WTC11 (cell line): ENCODE measurements at regions not wholly inside any gene's neighbourhood (a gene's known extent, or its start where the extent isn't known, plus 50 kb on each side); places are given as distances from the start of the nearest gene placed in this dataset.

Experiments used
- ATAC-seq: fragments of 200-7000 bp; cut with Tn5 transposase; 2 replicates; pipeline ENCODE4 v1.10.0; 2021; ENCODE audit warnings: mild to moderate bottlenecking, moderate library complexity
- CTCF ChIA-PET: fragments of 300-600 bp; sonication (Branson Sonifier 250); formaldehyde crosslinking; loops from one replicate; lab custom pipeline; 2021; ENCODE audit warnings: antibody characterized with exemption; lab: Charles Lee
- POLR2A ChIA-PET: fragments of 350-600 bp; sonication (Branson Sonifier 250); formaldehyde crosslinking; loops from one replicate; lab custom pipeline; 2021; ENCODE audit warnings: antibody characterized with exemption; lab: Charles Lee
- DNase-seq: peaks from one replicate; pipeline ENCODE4 v3.0.0; 2021; ENCODE audit warnings: low spot score
- H3K27ac Mint-ChIP-seq: 2 replicates; pipeline ENCODE4 v1.8.0; 2021; ENCODE audit warnings: mixed read lengths
- H3K27me3 Mint-ChIP-seq: 2 replicates; pipeline ENCODE4 v1.8.0; 2021; ENCODE audit warnings: low read depth, mild to moderate bottlenecking, moderate library complexity, mixed read lengths
- H3K36me3 Mint-ChIP-seq: 2 replicates; pipeline ENCODE4 v1.8.0; 2021; ENCODE audit warnings: mixed read lengths
- H3K4me1 Mint-ChIP-seq: 2 replicates; pipeline ENCODE4 v1.8.0; 2022; ENCODE audit warnings: mixed read lengths
- H3K4me3 Mint-ChIP-seq: 2 replicates; pipeline ENCODE4 v1.8.0; 2021; ENCODE audit warnings: mild to moderate bottlenecking, moderate library complexity, mixed read lengths
- H3K9me3 Mint-ChIP-seq: 2 replicates; pipeline ENCODE4 v1.8.0; 2021; ENCODE audit warnings: mixed read lengths
- FOXP1 ChIP-seq: sonication (generic); formaldehyde crosslinking; IDR thresholded peaks from 2 replicates; pipeline ENCODE4 v1.8.0; 2022; ENCODE audit warnings: missing genetic modification reagents, mild to moderate bottlenecking, moderate library complexity, borderline replicate concordance
- GTF2I ChIP-seq: fragments of 250-450 bp; sonication (Bioruptor Pico); conservative IDR thresholded peaks from 2 replicates; pipeline ENCODE4 v1.4.0; 2021; ENCODE audit warnings: mild to moderate bottlenecking
- HMGA2 ChIP-seq: fragments of 250-450 bp; sonication (Bioruptor Pico); IDR thresholded peaks from 2 replicates; pipeline ENCODE4 v1.4.0; 2021; ENCODE audit warnings: mild to moderate bottlenecking, moderate library complexity
- JAZF1 ChIP-seq: fragments of 250-450 bp; sonication (Bioruptor Pico); IDR thresholded peaks from 2 replicates; pipeline ENCODE4 v1.9.0; 2021; ENCODE audit warnings: moderate library complexity, mild to moderate bottlenecking, inconsistent platforms
- JUN ChIP-seq: sonication (generic); formaldehyde crosslinking; IDR thresholded peaks from 2 replicates; pipeline ENCODE4 v1.8.0; 2023; ENCODE audit warnings: mild to moderate bottlenecking, missing genetic modification reagents
- NFATC4 ChIP-seq: fragments of 250-450 bp; sonication (Bioruptor Pico); IDR thresholded peaks from 2 replicates; pipeline ENCODE4 v1.9.0; 2021; ENCODE audit warnings: mild to moderate bottlenecking
- NFE2L1 ChIP-seq: sonication (generic); formaldehyde crosslinking; IDR thresholded peaks from 2 replicates; pipeline ENCODE4 v1.8.1; 2023; ENCODE audit warnings: missing genetic modification reagents
- OVOL2 ChIP-seq: fragments of 250-450 bp; sonication (Bioruptor Pico); IDR thresholded peaks from 2 replicates; pipeline ENCODE4 v1.9.0; 2021; ENCODE audit warnings: mild to moderate bottlenecking, borderline replicate concordance
- RELA ChIP-seq: sonication (generic); formaldehyde crosslinking; IDR thresholded peaks from 2 replicates; pipeline ENCODE4 v1.8.1; 2022; ENCODE audit warnings: missing genetic modification reagents, mild to moderate bottlenecking, borderline replicate concordance
- ZNF232 ChIP-seq: sonication (generic); formaldehyde crosslinking; IDR thresholded peaks from 2 replicates; pipeline ENCODE4 v1.8.0; 2022; ENCODE audit warnings: mild to moderate bottlenecking, missing genetic modification reagents
- TF ChIP-seq, protein P1 (sequence below): sonication (generic); formaldehyde crosslinking; IDR thresholded peaks from 2 replicates; pipeline ENCODE4 v1.8.1; 2023; ENCODE audit warnings: mild to moderate bottlenecking, missing genetic modification reagents
- TF ChIP-seq, protein P2 (sequence below): fragments of 250-450 bp; sonication (Bioruptor Pico); IDR thresholded peaks from 2 replicates; pipeline ENCODE4 v1.8.0; 2021; ENCODE audit warnings: mild to moderate bottlenecking
- TF ChIP-seq, protein P3 (sequence below): fragments of 250-450 bp; sonication (Bioruptor Pico); IDR thresholded peaks from 2 replicates; pipeline ENCODE4 v1.9.0; 2021; ENCODE audit warnings: mild to moderate bottlenecking, borderline replicate concordance
- TF ChIP-seq, protein P4 (sequence below): sonication (generic); formaldehyde crosslinking; conservative IDR thresholded peaks from 2 replicates; pipeline ENCODE4 v1.8.1; 2023; ENCODE audit warnings: mild to moderate bottlenecking, low read depth, missing genetic modification reagents, moderate library complexity
- TF ChIP-seq, protein P5 (sequence below): sonication (generic); formaldehyde crosslinking; IDR thresholded peaks from 2 replicates; pipeline ENCODE4 v1.8.1; 2023; ENCODE audit warnings: mild to moderate bottlenecking, moderate library complexity, missing genetic modification reagents
- TF ChIP-seq, protein P6 (sequence below): fragments of 250-450 bp; sonication (Bioruptor Pico); IDR thresholded peaks from 2 replicates; pipeline ENCODE4 v1.9.0; 2021; ENCODE audit warnings: moderate library complexity, mild to moderate bottlenecking, inconsistent platforms, borderline replicate concordance
- TF ChIP-seq, protein P7 (sequence below): sonication (generic); formaldehyde crosslinking; IDR thresholded peaks from 2 replicates; pipeline ENCODE4 v1.8.0; 2022; ENCODE audit warnings: missing genetic modification reagents

DNA sequence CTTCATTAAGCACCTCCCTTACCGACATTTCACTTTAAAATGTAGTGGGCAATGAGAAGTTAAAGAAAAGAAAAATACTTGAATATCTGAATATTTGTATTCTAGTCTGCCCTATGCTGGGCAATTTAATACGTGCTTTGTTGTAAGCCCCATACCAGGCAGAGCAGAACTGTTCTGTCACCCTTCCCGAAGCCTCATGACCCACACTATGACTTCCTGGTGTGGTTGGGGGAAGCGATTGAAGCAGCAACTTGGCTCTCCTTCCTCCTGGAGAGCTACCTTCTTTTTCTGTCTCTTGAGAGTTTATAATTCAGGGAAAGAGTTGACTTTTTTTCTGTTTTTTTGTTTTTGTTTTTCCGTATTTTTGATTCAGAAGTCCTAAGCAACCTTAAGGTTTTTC, 243.7 kb downstream of the INHBA start (continued):
- TF ChIP-seq, protein P1, sequence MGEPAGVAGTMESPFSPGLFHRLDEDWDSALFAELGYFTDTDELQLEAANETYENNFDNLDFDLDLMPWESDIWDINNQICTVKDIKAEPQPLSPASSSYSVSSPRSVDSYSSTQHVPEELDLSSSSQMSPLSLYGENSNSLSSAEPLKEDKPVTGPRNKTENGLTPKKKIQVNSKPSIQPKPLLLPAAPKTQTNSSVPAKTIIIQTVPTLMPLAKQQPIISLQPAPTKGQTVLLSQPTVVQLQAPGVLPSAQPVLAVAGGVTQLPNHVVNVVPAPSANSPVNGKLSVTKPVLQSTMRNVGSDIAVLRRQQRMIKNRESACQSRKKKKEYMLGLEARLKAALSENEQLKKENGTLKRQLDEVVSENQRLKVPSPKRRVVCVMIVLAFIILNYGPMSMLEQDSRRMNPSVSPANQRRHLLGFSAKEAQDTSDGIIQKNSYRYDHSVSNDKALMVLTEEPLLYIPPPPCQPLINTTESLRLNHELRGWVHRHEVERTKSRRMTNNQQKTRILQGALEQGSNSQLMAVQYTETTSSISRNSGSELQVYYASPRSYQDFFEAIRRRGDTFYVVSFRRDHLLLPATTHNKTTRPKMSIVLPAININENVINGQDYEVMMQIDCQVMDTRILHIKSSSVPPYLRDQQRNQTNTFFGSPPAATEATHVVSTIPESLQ (CRISPR knock-in tag) = no peak
- TF ChIP-seq, protein P2, sequence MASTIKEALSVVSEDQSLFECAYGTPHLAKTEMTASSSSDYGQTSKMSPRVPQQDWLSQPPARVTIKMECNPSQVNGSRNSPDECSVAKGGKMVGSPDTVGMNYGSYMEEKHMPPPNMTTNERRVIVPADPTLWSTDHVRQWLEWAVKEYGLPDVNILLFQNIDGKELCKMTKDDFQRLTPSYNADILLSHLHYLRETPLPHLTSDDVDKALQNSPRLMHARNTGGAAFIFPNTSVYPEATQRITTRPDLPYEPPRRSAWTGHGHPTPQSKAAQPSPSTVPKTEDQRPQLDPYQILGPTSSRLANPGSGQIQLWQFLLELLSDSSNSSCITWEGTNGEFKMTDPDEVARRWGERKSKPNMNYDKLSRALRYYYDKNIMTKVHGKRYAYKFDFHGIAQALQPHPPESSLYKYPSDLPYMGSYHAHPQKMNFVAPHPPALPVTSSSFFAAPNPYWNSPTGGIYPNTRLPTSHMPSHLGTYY (CRISPR knock-in tag) = no peak
- TF ChIP-seq, all 79 proteins: peak for 0

DNA sequence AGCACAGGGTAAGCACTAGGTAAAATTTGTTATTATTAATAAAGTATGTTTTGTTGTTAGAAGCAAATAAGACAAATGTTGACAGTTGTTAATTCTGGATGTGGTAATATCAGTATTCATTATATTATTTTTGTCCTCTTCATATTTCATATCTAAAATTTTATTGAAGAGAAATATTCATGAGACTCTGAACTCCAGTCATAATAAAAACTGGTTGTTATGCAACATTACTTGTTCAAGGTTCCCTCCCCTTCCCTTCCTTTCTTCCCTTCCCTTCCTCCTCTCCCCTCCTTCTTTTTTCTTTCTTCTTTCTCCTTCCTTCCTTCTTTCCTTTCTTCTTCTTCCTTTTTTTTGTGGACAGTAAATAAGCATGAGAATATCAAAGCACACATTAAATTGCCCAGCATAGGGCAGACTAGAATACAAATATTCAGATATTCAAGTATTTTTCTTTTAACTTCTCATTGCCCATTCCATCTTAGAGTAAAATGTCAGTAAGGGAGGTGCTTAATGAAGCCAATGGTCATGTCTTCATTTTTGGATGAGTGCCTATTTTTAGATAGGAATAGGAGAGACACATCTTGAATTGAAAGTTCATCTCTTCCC, 245.0 kb downstream of the INHBA start:
- H3K27ac Mint-ChIP-seq = no peak overlapping the region
- POLR2A ChIA-PET = no interaction called here
- no peak for TF ChIP-seq GTF2I (CRISPR knock-in tag)
- no peak for TF ChIP-seq ZNF232 (CRISPR knock-in tag)
- TF ChIP-seq NFATC4 (CRISPR knock-in tag) = no peak
- TF ChIP-seq, protein P3, sequence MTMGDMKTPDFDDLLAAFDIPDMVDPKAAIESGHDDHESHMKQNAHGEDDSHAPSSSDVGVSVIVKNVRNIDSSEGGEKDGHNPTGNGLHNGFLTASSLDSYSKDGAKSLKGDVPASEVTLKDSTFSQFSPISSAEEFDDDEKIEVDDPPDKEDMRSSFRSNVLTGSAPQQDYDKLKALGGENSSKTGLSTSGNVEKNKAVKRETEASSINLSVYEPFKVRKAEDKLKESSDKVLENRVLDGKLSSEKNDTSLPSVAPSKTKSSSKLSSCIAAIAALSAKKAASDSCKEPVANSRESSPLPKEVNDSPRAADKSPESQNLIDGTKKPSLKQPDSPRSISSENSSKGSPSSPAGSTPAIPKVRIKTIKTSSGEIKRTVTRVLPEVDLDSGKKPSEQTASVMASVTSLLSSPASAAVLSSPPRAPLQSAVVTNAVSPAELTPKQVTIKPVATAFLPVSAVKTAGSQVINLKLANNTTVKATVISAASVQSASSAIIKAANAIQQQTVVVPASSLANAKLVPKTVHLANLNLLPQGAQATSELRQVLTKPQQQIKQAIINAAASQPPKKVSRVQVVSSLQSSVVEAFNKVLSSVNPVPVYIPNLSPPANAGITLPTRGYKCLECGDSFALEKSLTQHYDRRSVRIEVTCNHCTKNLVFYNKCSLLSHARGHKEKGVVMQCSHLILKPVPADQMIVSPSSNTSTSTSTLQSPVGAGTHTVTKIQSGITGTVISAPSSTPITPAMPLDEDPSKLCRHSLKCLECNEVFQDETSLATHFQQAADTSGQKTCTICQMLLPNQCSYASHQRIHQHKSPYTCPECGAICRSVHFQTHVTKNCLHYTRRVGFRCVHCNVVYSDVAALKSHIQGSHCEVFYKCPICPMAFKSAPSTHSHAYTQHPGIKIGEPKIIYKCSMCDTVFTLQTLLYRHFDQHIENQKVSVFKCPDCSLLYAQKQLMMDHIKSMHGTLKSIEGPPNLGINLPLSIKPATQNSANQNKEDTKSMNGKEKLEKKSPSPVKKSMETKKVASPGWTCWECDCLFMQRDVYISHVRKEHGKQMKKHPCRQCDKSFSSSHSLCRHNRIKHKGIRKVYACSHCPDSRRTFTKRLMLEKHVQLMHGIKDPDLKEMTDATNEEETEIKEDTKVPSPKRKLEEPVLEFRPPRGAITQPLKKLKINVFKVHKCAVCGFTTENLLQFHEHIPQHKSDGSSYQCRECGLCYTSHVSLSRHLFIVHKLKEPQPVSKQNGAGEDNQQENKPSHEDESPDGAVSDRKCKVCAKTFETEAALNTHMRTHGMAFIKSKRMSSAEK (CRISPR knock-in tag) = no peak
- no peak for TF ChIP-seq RELA
- no peak for TF ChIP-seq JUN (CRISPR knock-in tag)
- no peak for TF ChIP-seq FOXP1 (CRISPR knock-in tag)
- TF ChIP-seq OVOL2 (CRISPR knock-in tag) = no peak
- no peak for TF ChIP-seq JAZF1 (CRISPR knock-in tag)
- no peak for TF ChIP-seq NFE2L1 (CRISPR knock-in tag)
- TF ChIP-seq, protein P4, sequence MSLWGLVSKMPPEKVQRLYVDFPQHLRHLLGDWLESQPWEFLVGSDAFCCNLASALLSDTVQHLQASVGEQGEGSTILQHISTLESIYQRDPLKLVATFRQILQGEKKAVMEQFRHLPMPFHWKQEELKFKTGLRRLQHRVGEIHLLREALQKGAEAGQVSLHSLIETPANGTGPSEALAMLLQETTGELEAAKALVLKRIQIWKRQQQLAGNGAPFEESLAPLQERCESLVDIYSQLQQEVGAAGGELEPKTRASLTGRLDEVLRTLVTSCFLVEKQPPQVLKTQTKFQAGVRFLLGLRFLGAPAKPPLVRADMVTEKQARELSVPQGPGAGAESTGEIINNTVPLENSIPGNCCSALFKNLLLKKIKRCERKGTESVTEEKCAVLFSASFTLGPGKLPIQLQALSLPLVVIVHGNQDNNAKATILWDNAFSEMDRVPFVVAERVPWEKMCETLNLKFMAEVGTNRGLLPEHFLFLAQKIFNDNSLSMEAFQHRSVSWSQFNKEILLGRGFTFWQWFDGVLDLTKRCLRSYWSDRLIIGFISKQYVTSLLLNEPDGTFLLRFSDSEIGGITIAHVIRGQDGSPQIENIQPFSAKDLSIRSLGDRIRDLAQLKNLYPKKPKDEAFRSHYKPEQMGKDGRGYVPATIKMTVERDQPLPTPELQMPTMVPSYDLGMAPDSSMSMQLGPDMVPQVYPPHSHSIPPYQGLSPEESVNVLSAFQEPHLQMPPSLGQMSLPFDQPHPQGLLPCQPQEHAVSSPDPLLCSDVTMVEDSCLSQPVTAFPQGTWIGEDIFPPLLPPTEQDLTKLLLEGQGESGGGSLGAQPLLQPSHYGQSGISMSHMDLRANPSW = no peak
- TF ChIP-seq, protein P5, sequence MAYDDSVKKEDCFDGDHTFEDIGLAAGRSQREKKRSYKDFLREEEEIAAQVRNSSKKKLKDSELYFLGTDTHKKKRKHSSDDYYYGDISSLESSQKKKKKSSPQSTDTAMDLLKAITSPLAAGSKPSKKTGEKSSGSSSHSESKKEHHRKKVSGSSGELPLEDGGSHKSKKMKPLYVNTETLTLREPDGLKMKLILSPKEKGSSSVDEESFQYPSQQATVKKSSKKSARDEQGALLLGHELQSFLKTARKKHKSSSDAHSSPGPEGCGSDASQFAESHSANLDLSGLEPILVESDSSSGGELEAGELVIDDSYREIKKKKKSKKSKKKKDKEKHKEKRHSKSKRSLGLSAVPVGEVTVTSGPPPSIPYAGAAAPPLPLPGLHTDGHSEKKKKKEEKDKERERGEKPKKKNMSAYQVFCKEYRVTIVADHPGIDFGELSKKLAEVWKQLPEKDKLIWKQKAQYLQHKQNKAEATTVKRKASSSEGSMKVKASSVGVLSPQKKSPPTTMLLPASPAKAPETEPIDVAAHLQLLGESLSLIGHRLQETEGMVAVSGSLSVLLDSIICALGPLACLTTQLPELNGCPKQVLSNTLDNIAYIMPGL (CRISPR knock-in tag) = no peak
- no peak for TF ChIP-seq HMGA2 (CRISPR knock-in tag)
- TF ChIP-seq, protein P6, sequence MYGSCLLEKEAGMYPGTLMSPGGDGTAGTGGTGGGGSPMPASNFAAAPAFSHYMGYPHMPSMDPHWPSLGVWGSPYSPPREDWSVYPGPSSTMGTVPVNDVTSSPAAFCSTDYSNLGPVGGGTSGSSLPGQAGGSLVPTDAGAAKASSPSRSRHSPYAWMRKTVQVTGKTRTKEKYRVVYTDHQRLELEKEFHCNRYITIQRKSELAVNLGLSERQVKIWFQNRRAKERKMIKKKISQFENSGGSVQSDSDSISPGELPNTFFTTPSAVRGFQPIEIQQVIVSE (CRISPR knock-in tag) = no peak
- TF ChIP-seq, protein P7, sequence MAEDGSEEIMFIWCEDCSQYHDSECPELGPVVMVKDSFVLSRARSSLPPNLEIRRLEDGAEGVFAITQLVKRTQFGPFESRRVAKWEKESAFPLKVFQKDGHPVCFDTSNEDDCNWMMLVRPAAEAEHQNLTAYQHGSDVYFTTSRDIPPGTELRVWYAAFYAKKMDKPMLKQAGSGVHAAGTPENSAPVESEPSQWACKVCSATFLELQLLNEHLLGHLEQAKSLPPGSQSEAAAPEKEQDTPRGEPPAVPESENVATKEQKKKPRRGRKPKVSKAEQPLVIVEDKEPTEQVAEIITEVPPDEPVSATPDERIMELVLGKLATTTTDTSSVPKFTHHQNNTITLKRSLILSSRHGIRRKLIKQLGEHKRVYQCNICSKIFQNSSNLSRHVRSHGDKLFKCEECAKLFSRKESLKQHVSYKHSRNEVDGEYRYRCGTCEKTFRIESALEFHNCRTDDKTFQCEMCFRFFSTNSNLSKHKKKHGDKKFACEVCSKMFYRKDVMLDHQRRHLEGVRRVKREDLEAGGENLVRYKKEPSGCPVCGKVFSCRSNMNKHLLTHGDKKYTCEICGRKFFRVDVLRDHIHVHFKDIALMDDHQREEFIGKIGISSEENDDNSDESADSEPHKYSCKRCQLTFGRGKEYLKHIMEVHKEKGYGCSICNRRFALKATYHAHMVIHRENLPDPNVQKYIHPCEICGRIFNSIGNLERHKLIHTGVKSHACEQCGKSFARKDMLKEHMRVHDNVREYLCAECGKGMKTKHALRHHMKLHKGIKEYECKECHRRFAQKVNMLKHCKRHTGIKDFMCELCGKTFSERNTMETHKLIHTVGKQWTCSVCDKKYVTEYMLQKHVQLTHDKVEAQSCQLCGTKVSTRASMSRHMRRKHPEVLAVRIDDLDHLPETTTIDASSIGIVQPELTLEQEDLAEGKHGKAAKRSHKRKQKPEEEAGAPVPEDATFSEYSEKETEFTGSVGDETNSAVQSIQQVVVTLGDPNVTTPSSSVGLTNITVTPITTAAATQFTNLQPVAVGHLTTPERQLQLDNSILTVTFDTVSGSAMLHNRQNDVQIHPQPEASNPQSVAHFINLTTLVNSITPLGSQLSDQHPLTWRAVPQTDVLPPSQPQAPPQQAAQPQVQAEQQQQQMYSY (CRISPR knock-in tag) = no peak
- no peak overlapping the region for H3K4me3 Mint-ChIP-seq
- no peaks in the 10 kb centered on the region for H3K4me1 Mint-ChIP-seq
- CTCF ChIA-PET = no interaction called here
- no peak for DNase-seq
- H3K36me3 Mint-ChIP-seq = no peaks in the 10 kb centered on the region
- no peaks in the 10 kb centered on the region; the same call in 1 of the 2 replicates for H3K27me3 Mint-ChIP-seq
- no peak for ATAC-seq
- peaks cover 3% of the 10 kb centered on the region; the same call in 1 of the 2 replicates for H3K9me3 Mint-ChIP-seq
